ENCODE measurements at regions not wholly inside any gene's neighbourhood (a gene's known extent, or its start where the extent isn't known, plus 50 kb on each side); places are given as distances from the start of the nearest gene placed in this dataset.

DNA sequence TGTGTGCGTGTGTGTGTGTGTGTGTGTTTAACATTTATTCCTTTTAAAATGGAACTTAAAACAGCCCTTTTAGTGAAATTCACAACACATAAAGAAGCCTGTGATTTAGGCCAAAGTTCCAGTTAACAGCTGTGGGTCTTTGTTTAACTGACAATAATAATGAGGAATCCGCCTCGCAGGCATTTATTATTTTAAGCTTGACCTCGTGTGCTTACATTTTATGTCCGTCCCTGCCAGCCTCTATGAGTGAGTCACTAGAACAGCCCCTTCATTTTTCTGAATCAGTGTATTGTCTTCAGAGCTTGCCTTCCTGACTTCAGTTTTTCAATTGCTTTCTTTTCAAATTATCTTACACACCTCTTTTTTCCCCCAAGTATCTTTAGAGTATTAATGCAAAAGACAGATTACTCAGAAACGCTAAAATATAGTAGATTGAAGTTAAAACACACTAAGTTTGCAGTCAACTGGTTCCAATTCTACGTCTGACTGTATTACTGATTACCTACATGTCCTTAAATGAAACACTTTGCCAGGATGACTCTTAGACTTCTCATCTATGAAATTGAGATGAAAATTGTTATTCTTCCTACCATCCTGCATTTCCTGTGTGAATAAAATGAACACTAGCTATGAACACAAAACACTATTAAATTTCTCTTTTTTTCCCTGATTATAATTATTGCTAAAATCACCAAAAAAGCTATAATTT lies 319.6 kb upstream of the HS3ST1 start:
- DNase-seq (ENCODE audit: low read depth in 4 of 4, low spot score in 2 of 4), result peak in 1 of 4 donors; percentile 6

DNA sequence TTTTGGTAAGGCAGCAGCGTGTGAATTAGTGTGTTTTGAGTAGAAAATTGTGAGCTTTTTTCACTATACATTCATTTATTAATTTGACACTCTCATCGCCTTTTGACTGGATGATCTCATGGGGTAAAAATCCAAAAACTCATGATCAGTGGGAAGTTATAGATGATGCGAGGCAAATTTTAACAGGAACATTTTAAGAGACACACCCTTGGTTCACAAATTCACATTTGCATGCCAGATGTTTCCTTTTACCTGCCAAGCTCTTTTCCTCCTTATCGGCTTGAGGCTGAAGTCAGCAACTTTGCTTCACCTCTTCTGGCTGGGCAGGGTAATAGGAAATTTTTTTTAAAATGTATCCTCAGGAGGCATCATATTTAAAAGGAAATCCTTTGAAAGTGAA lies 318.0 kb upstream of the HS3ST1 start:
- no peak for DNase-seq (ENCODE audit: low read depth in 4 of 4, low spot score in 2 of 4)

DNA sequence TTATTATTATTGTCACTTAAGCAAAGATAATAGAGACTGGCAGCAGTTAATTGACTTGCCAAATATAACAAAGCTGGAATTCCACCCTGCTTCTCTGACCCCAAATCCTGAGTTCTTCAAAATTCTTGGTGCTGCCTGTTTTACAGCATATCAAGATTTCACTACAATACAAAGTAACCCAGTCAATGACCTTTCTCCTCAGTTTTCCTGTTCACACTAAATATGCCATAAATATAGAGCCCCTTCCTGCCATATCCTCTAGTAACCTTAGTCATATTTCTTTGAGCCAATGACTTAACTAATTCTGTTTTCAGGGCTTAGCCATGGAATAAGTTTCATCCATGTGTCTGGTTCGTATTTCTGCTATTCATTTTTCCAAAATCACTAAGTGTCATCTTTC lies 315.3 kb upstream of the HS3ST1 start:
- DNase-seq (ENCODE audit: low read depth in 4 of 4, low spot score in 2 of 4), result no peak

DNA sequence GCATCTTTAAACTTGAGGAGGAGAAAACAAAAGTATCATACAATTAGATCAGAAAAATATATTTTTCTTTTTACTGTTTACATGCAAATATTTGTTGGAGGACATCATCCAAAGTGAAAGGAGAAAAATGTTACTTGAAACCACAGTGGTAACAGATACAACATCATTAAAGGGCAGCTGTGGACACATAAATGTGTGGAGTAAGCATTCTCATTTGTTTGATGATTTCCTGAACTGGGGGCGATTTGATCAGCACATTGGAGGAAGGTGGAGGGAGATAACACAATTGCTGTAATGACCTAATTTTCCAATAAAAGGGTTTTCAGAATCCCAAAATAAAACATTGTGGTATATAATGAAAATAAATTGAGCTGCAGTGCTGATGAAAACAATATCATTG lies 314.5 kb upstream of the HS3ST1 start:
- DNase-seq (ENCODE audit: low read depth in 4 of 4, low spot score in 2 of 4), result no peak

DNA sequence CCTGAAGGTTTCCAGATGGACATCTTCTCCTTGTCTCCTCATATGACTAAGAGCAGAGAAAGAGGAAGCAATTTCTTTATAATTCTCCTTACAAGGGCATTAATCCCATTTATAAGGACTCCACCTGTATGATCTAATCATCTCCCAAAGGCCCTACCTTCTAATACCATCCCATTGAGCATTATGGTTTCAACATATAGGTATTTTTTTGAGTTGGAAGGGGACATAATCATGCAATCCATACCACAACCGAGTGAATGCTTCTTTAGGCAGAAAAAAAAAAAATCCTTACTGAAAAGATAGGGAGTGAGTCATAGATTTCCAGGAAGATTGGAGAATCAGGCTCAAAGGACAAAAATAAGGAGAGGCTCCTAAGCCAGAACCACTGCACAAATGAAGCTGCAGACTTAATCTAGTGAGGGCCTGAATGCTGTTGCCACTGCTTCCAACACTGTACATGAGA lies 312.5 kb upstream of the HS3ST1 start:
- no peak for DNase-seq (ENCODE audit: low read depth in 4 of 4, low spot score in 2 of 4)

DNA sequence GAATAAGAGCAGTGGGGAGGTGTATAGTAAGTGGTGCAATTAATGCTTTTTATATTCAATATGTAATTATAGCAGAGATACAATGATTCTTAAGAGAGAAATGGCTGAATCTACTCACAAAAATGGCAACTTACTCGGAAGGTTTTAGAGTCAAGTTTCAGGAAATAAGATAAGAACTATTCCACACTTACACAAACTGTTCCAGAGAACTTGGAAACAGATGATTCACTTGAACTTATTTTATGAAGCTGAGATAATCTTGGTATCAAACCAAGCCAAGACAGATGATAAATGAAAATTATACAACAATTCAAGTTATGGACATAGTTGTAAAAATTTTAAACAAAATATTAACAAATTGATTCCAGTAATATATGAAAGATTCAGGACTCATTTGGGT lies 311.3 kb upstream of the HS3ST1 start:
- DNase-seq (ENCODE audit: low read depth in 4 of 4, low spot score in 2 of 4), result no peak

DNA sequence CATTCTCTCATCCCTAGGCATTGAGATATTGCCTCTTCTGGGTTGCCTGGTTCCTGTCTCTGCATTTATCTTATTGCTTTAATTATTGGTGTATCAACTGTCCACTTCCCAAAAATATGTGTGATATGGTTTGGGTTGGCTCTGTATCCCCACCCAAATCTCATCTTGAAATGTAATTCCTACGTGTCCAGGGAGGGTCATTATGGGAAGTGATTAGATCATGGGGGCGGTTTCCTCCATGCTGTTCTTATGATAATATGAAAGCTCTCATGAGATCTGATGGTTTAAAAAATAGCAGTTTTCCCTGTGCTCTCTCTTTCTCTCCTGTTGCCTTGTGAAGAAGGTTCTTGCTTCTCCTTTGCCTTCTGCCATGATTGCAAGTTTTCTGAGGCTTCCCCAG lies 308.3 kb upstream of the HS3ST1 start:
- no peak for DNase-seq (ENCODE audit: low read depth in 4 of 4, low spot score in 2 of 4)

DNA sequence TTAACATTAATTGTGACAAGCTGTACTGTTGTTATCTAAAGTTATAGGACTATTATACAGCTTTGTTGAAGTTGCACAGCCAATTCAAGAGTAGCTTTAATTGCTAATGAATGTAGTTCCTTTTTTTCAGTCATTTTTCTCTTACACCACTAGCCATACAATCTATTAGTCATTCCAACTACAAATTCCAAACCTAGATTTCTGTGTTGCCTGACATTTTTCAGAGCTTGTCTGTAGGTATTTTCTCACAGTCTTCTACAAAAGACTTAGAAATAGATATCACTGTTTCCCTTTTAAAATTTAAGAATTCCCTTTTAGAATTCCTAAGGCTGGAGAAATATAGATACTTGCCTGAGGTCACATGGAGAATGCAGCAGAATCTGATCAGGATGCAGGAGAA lies 307.0 kb upstream of the HS3ST1 start:
- no peak for DNase-seq (ENCODE audit: low read depth in 4 of 4, low spot score in 2 of 4)

DNA sequence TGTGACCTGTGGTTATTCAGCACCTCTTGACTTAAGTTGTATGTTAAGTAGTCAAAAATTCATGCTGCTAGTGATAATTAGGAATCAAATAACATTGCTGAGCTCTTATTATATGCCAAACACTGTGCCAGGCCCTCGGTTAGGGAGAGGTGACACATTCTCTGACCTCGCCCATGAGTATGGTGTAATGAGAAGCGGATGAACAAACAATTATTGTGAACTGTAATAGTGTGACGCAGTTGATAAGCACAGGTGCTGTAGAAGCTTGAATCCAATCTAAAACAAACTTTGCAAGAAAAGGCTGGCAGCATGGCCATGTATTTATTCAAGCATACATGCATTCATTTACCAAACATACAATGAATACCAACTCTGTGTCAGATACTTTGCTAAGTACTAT lies 303.5 kb upstream of the HS3ST1 start:
- DNase-seq (ENCODE audit: low read depth in 4 of 4, low spot score in 2 of 4), result no peak

DNA sequence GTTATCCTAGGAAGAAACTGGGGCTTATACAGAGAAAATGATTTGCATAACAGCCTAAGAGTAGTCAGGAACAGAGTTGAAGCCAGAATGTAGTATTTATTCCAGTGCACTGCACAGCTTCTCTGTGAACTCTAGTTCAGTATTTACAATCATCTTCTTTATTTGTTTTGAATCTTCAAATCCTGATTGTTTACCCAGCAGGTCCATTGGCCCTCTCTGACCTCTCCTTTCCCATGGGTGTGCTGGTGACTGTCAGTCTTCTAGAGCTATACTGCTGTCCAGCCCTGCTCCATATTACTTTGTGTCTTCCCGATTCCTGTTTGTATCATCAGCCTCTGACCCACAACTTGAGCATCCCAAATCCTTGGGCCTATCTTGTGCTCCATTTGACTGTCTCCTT lies 301.9 kb upstream of the HS3ST1 start:
- no peak for DNase-seq (ENCODE audit: low read depth in 4 of 4, low spot score in 2 of 4)

DNA sequence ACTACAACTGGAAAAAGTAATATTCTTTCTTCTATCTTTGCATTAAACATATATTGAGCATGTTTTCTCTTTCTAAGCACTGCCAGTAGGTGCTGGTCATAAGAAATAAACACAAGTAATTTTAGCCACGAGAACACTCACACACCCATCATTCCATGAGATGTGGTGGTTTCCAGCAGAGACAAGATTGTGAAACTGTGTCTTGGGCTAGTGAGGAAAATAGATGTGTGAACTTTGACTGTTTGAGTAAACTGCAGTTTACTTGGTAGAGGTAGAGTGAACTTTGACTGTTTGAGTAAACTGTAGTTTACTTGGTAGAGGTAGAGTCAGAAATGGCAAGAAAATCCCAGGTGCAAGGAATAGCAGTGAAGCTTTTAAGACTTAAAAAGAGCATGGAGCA lies 300.9 kb upstream of the HS3ST1 start:
- no peak for DNase-seq (ENCODE audit: low read depth in 4 of 4, low spot score in 2 of 4)

DNA sequence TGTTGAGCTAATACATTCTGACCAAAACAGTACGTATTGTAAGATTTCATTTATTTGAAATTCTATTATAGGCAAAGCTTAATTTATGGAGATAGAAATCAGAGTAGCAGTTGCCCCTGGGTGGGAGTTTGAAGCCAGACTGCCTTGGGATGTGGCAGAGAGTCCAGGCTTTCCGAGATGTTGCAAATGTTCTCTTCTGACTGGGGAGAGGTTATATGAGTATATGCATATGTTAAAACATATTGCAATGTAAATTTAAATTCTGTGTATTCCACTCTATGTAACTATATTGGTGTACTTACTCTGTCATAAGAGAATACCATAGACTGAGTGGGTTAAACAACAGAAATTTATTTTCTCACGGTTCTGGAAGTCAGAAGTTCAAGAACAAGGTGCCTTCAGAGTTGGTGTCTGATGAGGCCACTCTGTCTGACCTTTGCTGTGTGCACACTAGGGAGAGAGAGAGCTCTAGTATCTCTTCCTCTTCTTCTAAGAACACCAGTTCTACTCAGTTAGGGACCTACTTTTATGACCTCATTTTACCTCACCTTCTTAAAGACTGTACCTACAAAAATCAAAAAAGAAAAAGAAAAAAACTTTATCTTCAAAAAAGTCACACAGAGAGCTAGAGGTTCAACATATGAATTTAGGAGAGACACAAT lies 299.3 kb upstream of the HS3ST1 start:
- no peak for DNase-seq (ENCODE audit: low read depth in 4 of 4, low spot score in 2 of 4)

DNA sequence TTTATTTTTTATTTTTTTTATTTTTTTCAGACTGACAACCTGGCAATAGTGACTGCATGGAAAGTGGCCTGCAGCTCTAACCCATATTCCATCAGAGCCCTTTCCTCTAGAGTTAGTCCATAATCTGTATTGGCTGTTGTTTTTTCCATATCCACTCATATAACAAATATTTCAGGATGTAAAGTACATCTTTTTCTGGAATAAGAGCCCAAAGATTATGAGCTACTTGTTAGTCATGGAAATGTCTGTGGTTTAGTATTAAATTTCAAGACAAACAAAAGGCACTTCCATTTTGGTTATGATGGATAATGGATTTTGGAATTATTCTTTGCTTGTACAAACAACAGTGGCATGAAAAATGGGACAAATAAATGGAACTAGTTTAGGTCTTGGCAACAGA lies 296.0 kb upstream of the HS3ST1 start:
- no peak for DNase-seq (ENCODE audit: low read depth in 4 of 4, low spot score in 2 of 4)

DNA sequence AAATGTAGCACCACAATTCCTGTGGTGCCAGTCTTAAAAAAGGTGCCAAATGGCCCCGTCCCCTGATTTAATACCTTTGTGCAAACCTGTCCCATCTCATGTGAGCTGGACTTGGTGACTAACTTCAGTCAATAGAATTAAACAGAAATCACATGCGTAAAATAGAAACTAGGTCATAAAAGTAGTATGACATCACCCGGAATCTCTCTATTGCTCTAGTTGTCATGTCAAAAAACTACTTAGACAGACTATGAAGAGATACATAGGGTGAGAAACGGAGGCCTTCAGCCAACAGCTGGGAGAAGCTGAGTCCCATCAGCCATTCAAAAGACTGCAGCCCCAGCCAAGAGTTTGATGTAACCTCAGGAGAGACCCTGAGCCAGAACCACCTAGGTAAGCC lies 293.5 kb upstream of the HS3ST1 start:
- DNase-seq (ENCODE audit: low read depth in 4 of 4, low spot score in 2 of 4), result no peak

DNA sequence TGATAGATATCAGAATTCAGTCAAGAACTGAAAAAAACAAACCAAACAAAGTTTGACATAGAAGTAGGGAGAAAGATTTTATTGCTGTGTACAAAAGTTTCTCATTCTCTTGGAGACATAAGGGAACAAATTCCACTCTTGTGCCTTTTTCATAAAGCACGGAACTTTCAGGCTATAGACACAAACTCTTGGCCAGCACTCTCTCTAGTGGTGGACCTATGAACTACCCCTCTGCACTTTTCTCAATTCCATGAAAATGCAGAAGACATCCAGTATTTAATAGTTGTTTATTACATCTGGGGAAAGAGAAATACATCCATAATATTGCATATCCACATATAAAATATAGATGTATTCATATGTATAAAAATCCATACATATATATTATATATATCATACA lies 291.6 kb upstream of the HS3ST1 start:
- peak in 3 of 4 donors; percentile 2 to 19 (median 3) for DNase-seq (ENCODE audit: low read depth in 4 of 4, low spot score in 2 of 4)

DNA sequence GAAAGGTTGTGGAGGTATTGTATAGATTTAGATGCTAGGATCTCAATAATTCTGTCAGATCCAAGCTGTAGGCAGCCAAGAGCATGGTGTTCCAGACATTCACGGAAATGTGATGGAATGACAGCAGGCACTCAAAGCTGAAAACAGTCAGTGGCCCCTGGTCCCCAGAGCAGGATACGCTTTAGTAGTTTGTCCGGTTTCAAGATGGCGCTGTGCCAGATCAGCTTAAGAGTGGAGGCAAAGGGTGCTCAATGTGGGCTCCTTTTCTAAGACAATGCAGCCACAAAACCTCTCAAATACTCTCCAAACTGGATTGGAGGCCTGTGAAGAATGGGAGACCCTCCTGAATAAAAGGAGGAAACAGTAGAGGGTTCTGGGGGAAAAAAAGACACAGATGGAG lies 291.2 kb upstream of the HS3ST1 start:
- no peak for DNase-seq (ENCODE audit: low read depth in 4 of 4, low spot score in 2 of 4)

DNA sequence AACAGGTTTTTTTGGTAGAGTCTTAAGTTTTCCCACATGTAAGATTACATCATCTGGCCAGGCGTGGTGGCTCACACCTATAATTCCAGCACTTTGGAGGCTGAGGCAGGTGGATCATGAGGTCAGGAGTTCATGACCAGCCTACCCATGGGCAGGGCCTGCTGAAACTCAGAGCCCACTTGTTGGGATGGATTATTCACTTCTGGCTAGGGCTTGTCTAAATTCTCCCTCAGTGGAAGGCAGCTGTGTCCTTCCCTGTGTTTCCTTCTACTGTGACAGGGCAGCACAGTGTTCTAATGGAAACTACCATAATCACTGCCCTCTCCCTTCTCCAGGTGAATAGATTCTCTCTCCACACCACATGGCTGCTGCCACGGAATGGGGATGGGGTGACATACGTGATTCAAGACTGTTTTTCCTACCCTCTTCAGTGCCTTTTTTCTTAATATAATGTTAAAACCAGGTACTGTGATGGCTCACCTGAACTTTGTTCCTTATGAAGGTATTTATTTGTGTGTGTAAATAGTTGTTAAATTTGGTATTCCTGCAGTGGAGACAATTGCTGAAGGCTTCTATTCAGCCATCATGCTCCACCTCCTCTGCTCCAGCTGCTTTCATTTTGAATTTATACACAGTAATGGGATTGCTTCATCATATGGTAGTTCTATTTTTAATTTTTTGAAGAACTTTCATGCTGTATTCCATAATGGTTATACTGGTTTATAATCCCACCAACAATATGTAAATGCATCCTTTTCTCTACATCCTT lies 287.2 kb upstream of the HS3ST1 start:
- DNase-seq (ENCODE audit: low read depth in 4 of 4, low spot score in 2 of 4), result no peak

DNA sequence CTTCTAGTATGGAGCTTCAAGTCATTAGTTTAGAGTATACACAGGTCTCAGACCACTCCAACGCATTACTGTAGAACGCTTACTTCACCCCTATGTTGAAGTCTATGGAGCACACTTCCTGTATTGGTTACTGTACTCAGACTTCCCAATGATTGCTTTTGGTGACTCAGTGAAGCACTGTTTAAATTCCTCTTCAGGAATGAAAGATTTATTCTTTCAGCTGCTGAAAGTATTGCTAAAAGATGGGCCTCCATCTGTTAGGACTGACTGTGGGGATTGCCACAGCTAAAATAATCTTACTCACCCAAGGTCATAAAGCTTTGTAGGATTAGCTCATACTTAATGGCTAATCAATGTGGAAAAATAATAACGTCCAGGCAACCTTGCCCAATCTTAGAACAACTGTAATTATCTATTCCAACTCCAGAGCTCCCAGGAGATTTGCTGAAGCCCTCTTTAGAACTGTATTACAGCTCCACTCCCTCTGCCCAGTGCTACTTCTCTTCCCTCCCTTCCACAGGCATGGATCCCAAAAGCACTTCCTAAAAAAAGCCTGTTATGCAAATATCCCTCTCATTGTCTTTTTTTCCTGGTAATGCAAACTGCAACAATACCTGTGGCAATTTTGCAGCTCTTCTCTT lies 281.9 kb upstream of the HS3ST1 start:
- DNase-seq (ENCODE audit: low read depth in 4 of 4, low spot score in 2 of 4), result no peak

DNA sequence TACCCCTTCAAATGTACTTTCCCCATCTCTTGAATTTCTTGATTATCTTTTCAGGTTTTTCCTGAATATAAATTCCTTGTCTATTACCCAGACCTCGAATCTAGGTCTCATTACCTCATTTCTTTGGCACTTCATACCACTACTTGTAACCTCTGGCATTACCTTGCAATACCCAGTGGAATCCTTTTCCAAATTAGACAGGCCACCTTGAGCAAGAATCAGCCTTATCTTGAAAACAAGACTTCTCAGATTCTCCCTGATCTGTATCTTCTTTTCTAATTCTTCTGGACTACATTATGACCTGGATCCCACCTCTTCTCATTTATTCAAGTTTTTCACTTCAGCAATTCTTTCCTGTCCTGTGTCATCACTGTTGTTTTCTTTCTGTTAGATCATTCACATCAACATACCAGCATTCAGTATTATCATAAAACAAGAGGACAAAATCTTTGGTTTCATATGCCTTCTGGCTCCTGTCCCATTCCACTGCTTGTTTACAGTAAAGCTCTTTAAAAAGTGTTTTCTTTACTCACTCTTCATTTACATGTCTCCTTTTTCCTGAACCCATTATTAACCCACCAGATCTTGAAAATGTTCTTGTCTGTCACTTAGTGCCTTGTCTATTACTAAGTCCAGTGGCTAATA lies 275.6 kb upstream of the HS3ST1 start:
- no peak for DNase-seq (ENCODE audit: low read depth in 4 of 4, low spot score in 2 of 4)

DNA sequence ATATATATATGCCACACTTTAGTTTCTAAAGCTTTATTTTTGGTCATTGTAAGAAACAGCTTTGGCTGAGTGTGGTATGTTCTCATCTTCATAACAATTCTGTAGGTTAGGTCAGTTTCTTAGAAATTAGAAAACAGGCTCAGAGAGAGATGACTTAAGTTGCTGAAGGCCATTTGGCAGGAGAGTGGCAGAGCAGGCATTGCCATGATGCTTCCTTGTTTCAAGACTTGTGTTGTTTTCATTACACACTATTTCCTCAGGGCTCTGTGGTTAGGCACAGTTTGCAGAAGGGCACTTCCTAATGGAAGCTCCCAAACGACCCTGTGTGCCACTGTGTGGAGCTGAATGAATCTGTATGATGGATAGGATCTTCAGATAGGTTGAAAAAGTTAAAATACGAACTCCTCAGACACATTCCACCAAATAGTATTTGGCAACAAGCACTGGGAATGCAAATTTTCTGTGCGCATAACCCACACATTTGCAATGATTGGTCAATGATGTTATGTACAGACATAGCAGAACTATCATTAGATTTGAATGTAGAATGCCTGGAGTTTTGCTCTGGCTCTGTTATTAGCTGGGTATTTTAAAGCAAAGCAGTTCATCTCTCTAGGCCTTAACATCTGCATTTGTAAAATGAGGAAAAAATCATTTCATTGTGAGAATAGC lies 274.3 kb upstream of the HS3ST1 start:
- DNase-seq (ENCODE audit: low read depth in 4 of 4, low spot score in 2 of 4), result no peak

Measured in left renal cortex interstitium (tissue), 4 donors.